Endothelial cell (in vitro differentiated cells): ENCODE measurements at regions not wholly inside any gene's neighbourhood (a gene's known extent, or its start where the extent isn't known, plus 50 kb on each side); places are given as distances from the start of the nearest gene placed in this dataset.

Source experiments
- DNase-seq: peaks from one replicate; pipeline ENCODE4 v3.0.0; 2021; ENCODE audit warnings: low spot score
- H3K27ac Mint-ChIP-seq: one replicate; pipeline ENCODE4 v1.8.0; 2021; ENCODE audit warnings: mixed read lengths, inconsistent platforms; ENCODE audit not compliant: unreplicated experiment
- H3K27me3 Mint-ChIP-seq: one replicate; pipeline ENCODE4 v1.8.0; 2021; ENCODE audit warnings: mild to moderate bottlenecking, moderate library complexity, mixed read lengths, inconsistent platforms; ENCODE audit not compliant: unreplicated experiment
- H3K36me3 Mint-ChIP-seq: one replicate; pipeline ENCODE4 v1.8.0; 2021; ENCODE audit warnings: mild to moderate bottlenecking, low read depth, mixed read lengths, inconsistent platforms; ENCODE audit not compliant: unreplicated experiment
- H3K4me1 Mint-ChIP-seq: one replicate; pipeline ENCODE4 v1.8.0; 2021; ENCODE audit warnings: mild to moderate bottlenecking, mixed read lengths, inconsistent platforms; ENCODE audit not compliant: unreplicated experiment
- H3K4me3 Mint-ChIP-seq: one replicate; pipeline ENCODE4 v1.8.0; 2021; ENCODE audit warnings: mild to moderate bottlenecking, mixed read lengths, inconsistent platforms; ENCODE audit not compliant: unreplicated experiment
- H3K9me3 Mint-ChIP-seq: one replicate; pipeline ENCODE4 v1.8.0; 2021; ENCODE audit warnings: mixed read lengths, inconsistent platforms; ENCODE audit not compliant: unreplicated experiment
- CTCF ChIP-seq: fragments of 200-600 bp; sonication (generic); IDR thresholded peaks from one replicate; pipeline ENCODE4 v1.5.0; 2021; ENCODE audit warnings: antibody characterized with exemption; ENCODE audit not compliant: unreplicated experiment

- H3K27ac Mint-ChIP-seq, result no peak overlapping the region
Measured at GRCh38 chr1:83631851-83632250, 367.1 kb downstream of the TTLL7 start.

GRCh38 chr1:83627045-83627444 lies 371.9 kb downstream of the TTLL7 start:
- Mint-ChIP-seq H3K4me1 (peaks cover 3% of the 10 kb centered on the region), H3K27me3 (peaks cover 6% of the 10 kb centered on the region), H3K36me3 (no peaks in the 10 kb centered on the region), H3K4me3 (no peak overlapping the region), H3K27ac (no peak overlapping the region), H3K9me3 (no peaks in the 10 kb centered on the region)
- TF ChIP-seq CTCF, result no peak
- DNase-seq, result no peak

More at GRCh38 chr1:83631851-83632250, 367.1 kb downstream of the TTLL7 start:
- Mint-ChIP-seq H3K4me1 (no peaks in the 10 kb centered on the region), H3K4me3 (no peak overlapping the region), H3K36me3 (no peaks in the 10 kb centered on the region), H3K27me3 (peaks cover 3% of the 10 kb centered on the region), H3K9me3 (no peaks in the 10 kb centered on the region)
- TF ChIP-seq CTCF, result no peak
- no peak for DNase-seq

GRCh38 chr1:83626603-83627002 lies 372.3 kb downstream of the TTLL7 start:
- H3K4me1 Mint-ChIP-seq, result peaks cover 3% of the 10 kb centered on the region
- no peak for TF ChIP-seq CTCF
- no peaks in the 10 kb centered on the region for H3K9me3 Mint-ChIP-seq
- peaks cover 6% of the 10 kb centered on the region for H3K27me3 Mint-ChIP-seq
- no peak for DNase-seq
- H3K4me3 Mint-ChIP-seq, result no peak overlapping the region
- H3K36me3 Mint-ChIP-seq, result no peaks in the 10 kb centered on the region
- H3K27ac Mint-ChIP-seq, result no peak overlapping the region

- peaks cover 3% of the 10 kb centered on the region for H3K4me1 Mint-ChIP-seq
- no peak for DNase-seq
- TF ChIP-seq CTCF, result no peak
- H3K4me3 Mint-ChIP-seq, result no peak overlapping the region
- no peaks in the 10 kb centered on the region for H3K9me3 Mint-ChIP-seq
- H3K27me3 Mint-ChIP-seq, result peaks cover 4% of the 10 kb centered on the region
- no peaks in the 10 kb centered on the region for H3K36me3 Mint-ChIP-seq
- no peak overlapping the region for H3K27ac Mint-ChIP-seq
Measured at GRCh38 chr1:83625646-83626045, 373.3 kb downstream of the TTLL7 start.

- H3K4me3 Mint-ChIP-seq, result no peak overlapping the region
- DNase-seq, result no peak
- no peak for TF ChIP-seq CTCF
- no peak overlapping the region for H3K27ac Mint-ChIP-seq
- H3K4me1 Mint-ChIP-seq, result no peaks in the 10 kb centered on the region
- H3K27me3 Mint-ChIP-seq, result no peaks in the 10 kb centered on the region
- no peaks in the 10 kb centered on the region for H3K9me3 Mint-ChIP-seq
- no peaks in the 10 kb centered on the region for H3K36me3 Mint-ChIP-seq
Measured at GRCh38 chr1:83620016-83620415, 378.9 kb downstream of the TTLL7 start.
